GM19193 (cell line): ENCODE measurements at regions not wholly inside any gene's neighbourhood (a gene's known extent, or its start where the extent isn't known, plus 50 kb on each side); places are given as distances from the start of the nearest gene placed in this dataset.

Experiments used
- POLR2A ChIP-seq: IDR thresholded peaks from 4 replicates; pipeline ENCODE4 v1.6.1; 2011; ENCODE audit not compliant: insufficient read depth, insufficient read length; ENCODE audit errors: extremely low read depth

- TF ChIP-seq POLR2A: no peak
Observed at GRCh38 chr15:75131269-75131643, 70.4 kb upstream of the C15orf39 start.

DNA sequence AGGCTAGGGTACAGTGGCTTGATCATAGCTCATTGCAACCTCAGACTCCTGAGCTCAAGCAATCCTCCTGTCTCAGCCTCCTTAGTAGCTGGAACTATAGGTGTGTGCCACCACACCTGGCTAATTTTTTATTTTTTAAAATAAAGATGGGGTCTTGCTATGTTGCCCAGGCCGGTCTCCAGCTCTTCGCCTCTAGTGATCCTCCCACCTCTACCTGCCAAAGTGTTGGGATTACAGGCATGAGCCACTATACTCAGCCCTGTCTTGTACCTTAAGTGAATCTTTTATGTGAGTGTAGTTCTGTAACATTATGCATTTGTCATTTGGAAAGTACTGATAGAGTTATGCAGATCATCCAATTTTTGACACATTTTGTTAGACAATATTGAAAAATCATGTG is 66.9 kb upstream of the C15orf39 start:
- TF ChIP-seq POLR2A: no peak

DNA sequence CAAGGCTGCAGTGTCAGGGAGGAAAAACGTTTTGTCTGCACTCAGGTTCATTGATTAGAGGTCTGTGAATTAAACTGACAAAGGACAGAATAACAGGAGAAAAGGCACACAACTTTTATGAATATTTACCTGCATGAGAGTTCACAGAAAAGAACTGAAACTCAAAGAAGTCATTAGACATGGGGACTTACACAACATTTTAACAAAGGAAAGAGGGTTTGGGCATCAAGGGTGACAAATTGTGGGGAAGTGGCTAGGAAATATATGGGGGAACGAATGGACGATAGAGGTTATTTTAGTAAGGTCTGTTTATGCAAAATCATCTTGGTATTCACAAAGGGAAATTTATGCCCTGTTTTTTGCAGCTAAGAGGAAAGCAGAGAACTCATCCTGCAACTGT is 65.6 kb upstream of the C15orf39 start:
- no peak for TF ChIP-seq POLR2A

DNA sequence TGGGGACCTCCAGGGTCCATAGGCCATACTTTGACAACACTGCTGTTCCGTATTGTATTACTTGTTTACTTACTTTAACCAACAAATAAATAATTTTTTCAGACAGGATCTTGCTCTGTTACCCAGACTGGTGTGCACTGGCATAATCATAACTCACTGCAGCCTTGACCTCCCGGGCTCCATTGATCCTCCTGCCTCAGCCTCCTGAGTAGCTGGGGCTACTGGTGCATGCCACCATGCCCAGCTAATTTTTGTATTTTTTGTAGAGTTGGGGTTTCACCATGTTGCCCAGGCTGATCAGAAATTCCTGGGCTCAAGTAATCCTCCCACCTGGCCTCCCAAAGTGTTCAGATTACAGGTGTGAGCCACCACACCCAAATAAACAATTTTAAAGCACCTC is 64.9 kb upstream of the C15orf39 start:
- TF ChIP-seq POLR2A: no peak

- TF ChIP-seq POLR2A: no peak
Observed at GRCh38 chr15:75138016-75138999, 63.4 kb upstream of the C15orf39 start.

DNA sequence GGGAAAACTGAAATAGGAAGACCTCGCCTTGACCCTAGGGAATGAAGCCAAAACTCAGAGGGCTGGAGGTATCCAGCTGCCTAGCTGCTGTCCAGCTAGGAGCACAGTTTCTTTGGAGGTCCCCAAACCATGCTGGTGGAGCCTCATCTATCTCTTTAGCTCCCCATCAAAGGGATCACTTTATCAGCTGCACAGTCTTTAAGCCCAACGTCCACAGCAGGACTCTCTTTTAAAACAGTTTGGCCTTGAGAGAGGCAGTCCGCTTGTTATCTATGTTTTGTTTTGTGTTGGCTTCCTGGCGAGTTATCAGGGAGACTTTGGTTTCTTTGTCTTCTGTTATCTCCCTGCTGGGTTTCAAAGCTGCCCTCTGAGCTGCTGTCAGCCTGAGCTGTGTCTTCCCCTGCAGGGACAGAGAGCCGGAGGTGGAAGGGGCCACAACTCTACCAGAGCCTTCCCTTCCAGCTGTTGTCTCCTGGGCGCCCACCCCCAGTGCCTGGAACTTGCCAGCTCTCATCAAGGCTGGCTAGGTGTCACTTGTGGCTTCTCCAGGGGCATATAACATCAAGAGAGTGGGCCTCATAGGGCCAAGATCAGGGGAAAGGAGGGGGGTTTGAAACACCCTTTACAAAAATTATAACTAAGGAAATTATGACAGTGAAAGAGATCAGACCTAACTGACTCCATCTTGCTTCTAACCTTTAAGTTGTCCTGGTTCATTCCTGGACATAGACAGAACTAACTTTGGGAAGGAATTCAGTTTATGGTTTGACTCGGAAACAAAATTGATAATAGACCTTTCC is 61.4 kb upstream of the C15orf39 start:
- no peak for TF ChIP-seq POLR2A

DNA sequence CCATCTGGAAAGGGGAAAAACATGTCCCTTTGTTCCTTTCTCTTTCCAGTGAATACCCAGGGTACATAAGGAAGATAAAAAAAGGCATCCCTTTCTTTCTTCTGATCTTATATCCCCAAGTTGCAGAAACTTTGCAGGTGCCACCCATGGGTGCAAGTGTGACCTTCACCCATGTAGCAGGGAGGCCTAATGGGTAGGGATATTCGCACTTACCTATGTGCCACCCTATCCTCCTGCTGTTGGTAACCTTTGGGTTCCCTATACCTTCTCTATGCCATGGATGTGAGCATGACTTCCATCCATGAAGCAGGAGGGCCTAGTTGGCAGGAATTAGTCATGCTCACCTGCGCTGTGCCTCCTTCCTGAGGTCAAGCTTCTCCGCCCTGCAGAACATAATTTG is 59.2 kb upstream of the C15orf39 start:
- TF ChIP-seq POLR2A: no peak

- TF ChIP-seq POLR2A: no peak
Observed at GRCh38 chr15:75143738-75144334, 57.8 kb upstream of the C15orf39 start.

- no peak for TF ChIP-seq POLR2A
Observed at GRCh38 chr15:75145027-75145841, 56.4 kb upstream of the C15orf39 start.

DNA sequence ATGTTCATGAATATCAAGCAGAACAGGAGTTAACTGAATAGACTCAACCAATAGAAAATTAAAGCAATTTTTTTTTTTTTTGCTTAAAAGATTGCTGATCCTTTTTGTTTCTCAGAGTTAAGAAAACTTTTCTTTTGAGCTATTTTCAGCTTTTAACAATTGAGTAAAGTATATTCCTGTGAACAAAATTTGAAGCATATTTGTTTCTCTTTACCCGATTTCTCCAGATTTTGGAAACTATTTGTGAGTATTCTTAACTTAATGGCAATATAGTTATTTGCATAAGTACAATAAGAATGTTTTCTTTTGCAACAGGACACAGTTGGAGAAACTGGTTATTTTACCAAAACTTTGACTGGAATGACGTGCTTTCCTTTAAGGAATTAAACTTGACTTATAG is 53.4 kb upstream of the C15orf39 start:
- no peak for TF ChIP-seq POLR2A

DNA sequence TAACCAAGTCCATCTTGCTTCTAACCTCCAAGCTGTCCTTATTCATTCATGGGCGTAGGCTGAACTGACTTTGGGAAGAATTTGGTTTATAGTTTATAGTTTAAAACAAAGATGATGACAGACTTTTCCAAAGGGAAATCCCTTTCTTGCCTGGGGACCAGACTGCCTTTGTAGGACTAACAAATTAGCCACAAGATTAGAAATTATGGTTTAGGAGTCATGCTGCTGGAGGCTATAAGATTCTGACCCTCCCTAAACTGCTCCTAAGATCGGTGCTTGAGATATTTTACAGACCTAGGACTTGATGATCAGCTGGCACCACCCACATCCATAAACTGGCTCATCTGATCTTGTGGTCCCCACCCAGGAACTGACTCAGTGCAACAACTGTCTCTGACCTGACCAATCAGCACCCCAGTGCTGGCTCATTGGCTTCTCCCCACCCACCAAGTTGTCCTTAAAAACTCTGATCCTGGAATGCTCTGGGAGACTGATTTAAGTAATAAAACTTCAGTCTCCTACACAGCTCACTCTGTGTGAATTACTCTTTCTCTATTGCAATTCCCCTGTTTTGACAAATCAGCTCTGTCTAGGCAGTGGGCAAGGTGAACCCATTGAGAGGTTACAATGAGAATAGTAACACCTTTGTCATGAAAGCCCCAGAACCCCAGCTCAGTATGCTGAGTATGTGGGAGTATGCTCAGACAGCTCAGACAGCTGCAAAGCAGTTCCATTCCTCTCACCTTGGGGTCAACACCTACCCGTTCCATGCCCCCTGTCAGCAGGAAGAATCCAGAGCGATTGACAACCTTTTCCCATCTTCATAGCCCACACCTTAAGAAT is 51.6 kb upstream of the C15orf39 start:
- TF ChIP-seq POLR2A: no peak

DNA sequence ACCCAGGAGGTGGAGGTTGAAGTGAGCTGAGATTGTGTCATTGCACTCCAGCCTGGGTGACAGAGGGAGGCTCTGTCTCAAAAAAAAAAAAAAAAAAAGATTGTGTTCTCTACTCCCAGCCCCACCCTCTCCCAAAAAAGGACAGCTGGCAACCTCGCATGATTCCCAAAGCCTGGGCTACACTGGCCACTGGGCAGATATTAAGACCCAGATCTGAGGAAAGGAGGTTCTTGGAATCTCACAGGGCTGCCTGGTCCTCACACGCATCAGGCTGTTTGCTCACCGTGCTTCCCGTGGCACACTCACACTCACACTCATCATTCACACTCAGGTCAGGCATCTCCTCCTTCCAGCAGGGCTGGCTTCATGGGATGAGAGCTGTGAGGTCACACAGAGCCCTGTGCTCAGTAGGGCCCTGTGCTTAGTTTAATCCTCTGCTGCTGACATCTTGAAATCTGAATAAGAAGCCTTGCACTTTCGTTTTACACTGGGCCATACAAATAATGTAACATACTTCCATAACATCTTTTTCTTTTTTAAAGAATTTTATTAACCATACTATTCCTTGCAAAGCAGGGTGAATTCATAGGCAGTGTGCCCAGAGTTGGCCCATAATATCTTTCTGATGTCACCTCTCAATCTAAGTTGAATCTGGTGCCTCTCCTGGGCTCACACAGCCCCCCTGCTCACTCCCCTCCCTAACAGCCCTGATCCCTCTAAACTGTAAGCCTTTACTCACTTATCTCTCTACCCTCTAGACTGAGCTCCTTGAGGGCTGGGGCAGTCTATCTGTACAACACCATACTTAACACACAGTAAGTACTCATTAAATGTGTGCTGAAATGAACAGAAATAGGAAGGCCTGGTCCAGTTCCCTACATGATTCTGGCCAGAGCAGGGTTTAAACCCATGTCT is 50.2 kb upstream of the C15orf39 start:
- no peak for TF ChIP-seq POLR2A
